B cell (primary cell): ENCODE measurements at regions not wholly inside any gene's neighbourhood (a gene's known extent, or its start where the extent isn't known, plus 50 kb on each side); places are given as distances from the start of the nearest gene placed in this dataset.

Experiments
- ATAC-seq: fragments of 200-7000 bp; cut with Tn5 transposase; one replicate; pipeline ENCODE4 v1.10.0; 2021; ENCODE audit warnings: low read depth, mild to moderate bottlenecking, moderate number of reproducible peaks, moderate library complexity
- CTCF ChIA-PET: fragments of 350-600 bp; sonication (Branson Sonifier 250); formaldehyde crosslinking; loops from one replicate; lab custom pipeline; 2021; ENCODE audit warnings: antibody characterized with exemption, inconsistent platforms; lab: Charles Lee
- POLR2A ChIA-PET: fragments of 350-600 bp; sonication (Branson Sonifier 250); formaldehyde crosslinking; loops from one replicate; lab custom pipeline; 2021; ENCODE audit warnings: antibody characterized with exemption; lab: Charles Lee
- DNase-seq: peaks from one replicate; pipeline ENCODE4 v3.0.0; 2013
- H2AFZ ChIP-seq: 2 replicates; pipeline ENCODE4 v1.6.1; 2012; ENCODE audit warnings: mild to moderate bottlenecking, low read depth, low read length; ENCODE audit not compliant: insufficient read depth, poor library complexity, severe bottlenecking
- H3K27ac ChIP-seq, 2 donors: 1 replicate in 1 of 2; 2 replicates in 1 of 2; pipeline ENCODE4 v1.5.1; 2012 to 2013; ENCODE audit warnings: low read length in 2 of 2, mild to moderate bottlenecking in 2 of 2, moderate library complexity in 1 of 2
- H3K27me3 ChIP-seq, 4 experiments: fragments of 200-600 bp in 1 of 4; sonication (generic) in 1 of 4; replicated peaks in 1 of 4; 1 replicate in 2 of 4; 2 replicates in 2 of 4; pipeline versions ENCODE4 v1.6.1 to v1.7.0; 2013 to 2016; ENCODE audit warnings: low read length in 3 of 4, mild to moderate bottlenecking in 2 of 4, mixed read lengths in 1 of 4, moderate library complexity in 1 of 4; ENCODE audit not compliant: insufficient read depth in 4 of 4, control insufficient read depth in 3 of 4; ENCODE audit errors: control extremely low read depth in 1 of 4
- H3K36me3 ChIP-seq, 2 experiments: replicated peaks in 1 of 2; 1 replicate in 1 of 2; 2 replicates in 1 of 2; pipeline versions ENCODE4 v1.6.1 to v1.7.1; 2013; ENCODE audit warnings: low read length in 1 of 2; ENCODE audit not compliant: insufficient read depth in 2 of 2, control insufficient read depth in 1 of 2; ENCODE audit errors: control extremely low read depth in 1 of 2, extremely low read depth in 1 of 2
- H3K4me1 ChIP-seq, 2 donors: fragments of 200-600 bp in 1 of 2; sonication (generic) in 1 of 2; 1 replicate in 1 of 2; 2 replicates in 1 of 2; pipeline versions ENCODE4 v1.5.1 to v1.6.1; 2013 to 2017; ENCODE audit warnings: low read length in 2 of 2; ENCODE audit not compliant: control insufficient read depth in 2 of 2, insufficient read depth in 2 of 2
- H3K4me2 ChIP-seq: replicated peaks from 2 replicates; pipeline ENCODE3; 2012; ENCODE audit warnings: mild to moderate bottlenecking, low read depth, low read length; ENCODE audit not compliant: poor library complexity, severe bottlenecking
- H3K4me3 ChIP-seq, 5 experiments: fragments of 200-600 bp in 1 of 5; sonication (generic) in 1 of 5; 1 replicate in 3 of 5; 2 replicates in 2 of 5; pipeline versions ENCODE4 v1.5.1 to v1.7.0; 2011 to 2016; ENCODE audit warnings: low read length in 4 of 5, mild to moderate bottlenecking in 4 of 5, low read depth in 2 of 5, control low read depth in 1 of 5, moderate library complexity in 1 of 5; ENCODE audit not compliant: insufficient read depth in 1 of 5; ENCODE audit errors: control extremely low read depth in 1 of 5, extremely low read depth in 1 of 5
- H3K79me2 ChIP-seq: fragments of 200-600 bp; sonication (generic); one replicate; pipeline ENCODE4 v1.6.0; 2016; ENCODE audit warnings: low read length; ENCODE audit not compliant: control insufficient read depth, insufficient read depth
- H3K9ac ChIP-seq: fragments of 200-600 bp; sonication (generic); 2 replicates; pipeline ENCODE4 v1.6.1; 2017; ENCODE audit warnings: mild to moderate bottlenecking, low read length, moderate library complexity
- H3K9me3 ChIP-seq, 3 donors: one replicate each; pipeline versions ENCODE4 v1.6.1 to v1.7.1; 2013; ENCODE audit warnings: low read length in 2 of 3; ENCODE audit not compliant: control insufficient read depth in 2 of 3, insufficient read depth in 1 of 3; ENCODE audit errors: control extremely low read depth in 1 of 3
- H4K20me1 ChIP-seq: 2 replicates; pipeline ENCODE4 v1.6.0; 2012; ENCODE audit warnings: mild to moderate bottlenecking, low read length; ENCODE audit not compliant: insufficient read depth, control insufficient read depth, poor library complexity, severe bottlenecking
- H3K27ac Mint-ChIP-seq: one replicate; pipeline ENCODE4 v1.8.0; 2021; ENCODE audit warnings: mixed read lengths
- H3K27me3 Mint-ChIP-seq: one replicate; pipeline ENCODE4 v1.8.0; 2021; ENCODE audit warnings: mixed read lengths
- H3K4me1 Mint-ChIP-seq: one replicate; pipeline ENCODE4 v1.8.0; 2021; ENCODE audit warnings: mixed read lengths
- H3K4me3 Mint-ChIP-seq: one replicate; pipeline ENCODE4 v1.8.0; 2021; ENCODE audit warnings: mixed read lengths
- H3K9me3 Mint-ChIP-seq: one replicate; pipeline ENCODE4 v1.8.0; 2022; ENCODE audit warnings: mixed read lengths; ENCODE audit not compliant: insufficient read depth
- CTCF ChIP-seq: fragments of 200-600 bp; IDR thresholded peaks from one replicate; pipeline ENCODE4 v1.8.0; 2022; ENCODE audit warnings: antibody characterized with exemption, mild to moderate bottlenecking
- EZH2 ChIP-seq: IDR thresholded peaks from 2 replicates; pipeline ENCODE4 v1.6.1; 2012; ENCODE audit warnings: borderline replicate concordance, low read depth, mild to moderate bottlenecking, moderate library complexity, low read length; ENCODE audit not compliant: insufficient read depth, poor library complexity, severe bottlenecking
- WGBS: methylation state at CpG from one replicate; pipeline ENCODE4 v1.1.5; 2013; ENCODE audit warnings: missing lambda C conversion rate; ENCODE audit not compliant: insufficient coverage; 5-methylcytosine and 5-hydroxymethylcytosine counted together
- intact Hi-C: fragments of 100-400 bp; cut with micrococcal nuclease; formaldehyde crosslinking; loops from one replicate; pipeline ENCODE4 v1.10.0; 2022

DNA sequence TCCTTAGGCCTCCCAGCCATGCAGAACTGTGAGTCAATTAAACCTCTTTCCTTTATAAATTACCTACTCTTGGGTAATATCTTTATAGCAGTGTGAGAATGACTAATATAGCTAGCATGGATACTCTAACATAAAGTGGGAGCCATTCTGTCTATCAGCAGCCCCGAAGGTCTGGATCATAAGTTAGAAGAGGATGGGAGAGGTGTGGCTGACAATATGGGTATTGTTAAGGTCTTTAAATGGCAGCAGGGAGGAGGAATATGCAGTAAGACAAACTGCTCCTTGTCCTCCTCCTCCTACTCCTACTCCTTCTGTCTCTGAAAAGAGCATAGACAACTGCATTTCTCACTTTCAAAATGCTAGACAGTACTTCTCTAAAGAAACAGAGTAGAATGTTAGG is 214.0 kb upstream of the C1orf87 start:
- intact Hi-C loops, result no loop called here
- no peaks in the 10 kb centered on the region for H3K27me3 Mint-ChIP-seq
- H4K20me1 ChIP-seq, result no peaks in the 10 kb centered on the region
- DNase-seq, result no peak
- no peaks in the 10 kb centered on the region for H3K9me3 ChIP-seq
- H3K4me1 Mint-ChIP-seq, result no peaks in the 10 kb centered on the region
- no peaks in the 10 kb centered on the region for H3K36me3 ChIP-seq
- H3K4me3 ChIP-seq, result no peak overlapping the region
- H3K9ac ChIP-seq, result no peak overlapping the region
- H3K4me3 Mint-ChIP-seq, result no peak overlapping the region
- no peak overlapping the region for H3K27ac Mint-ChIP-seq
- H3K79me2 ChIP-seq, result no peaks in the 10 kb centered on the region
- CTCF ChIA-PET, result no interaction called here
- TF ChIP-seq EZH2, result no peak
- no peak for TF ChIP-seq CTCF
- ATAC-seq, result no peak
- H3K4me2 ChIP-seq, result no peak overlapping the region
- POLR2A ChIA-PET, result no interaction called here
- no peaks in the 10 kb centered on the region for H3K4me1 ChIP-seq
- WGBS, result no CpG with 5 or more reads among the region's 1 CpG
- no peaks in the 10 kb centered on the region for H3K27me3 ChIP-seq
- H3K9me3 Mint-ChIP-seq, result no peaks in the 10 kb centered on the region
- H2AFZ ChIP-seq, result no peak overlapping the region
- H3K27ac ChIP-seq, result no peak overlapping the region

GRCh38 chr1:60283690-60284089 is 210.1 kb upstream of the C1orf87 start:
- H3K9ac ChIP-seq, result no peak overlapping the region
- CTCF ChIA-PET, result no interaction called here
- no peaks in the 10 kb centered on the region for H3K4me1 Mint-ChIP-seq

More at GRCh38 chr1:60283690-60284089, 210.1 kb upstream of the C1orf87 start:
- intact Hi-C loops, result no loop called here
- Histone ChIP-seq H2AFZ (no peak overlapping the region), H3K4me1 (no peaks in the 10 kb centered on the region), H3K36me3 (no peaks in the 10 kb centered on the region), H3K4me2 (no peak overlapping the region), H3K4me3 (no peak overlapping the region), H3K9me3 (no peaks in the 10 kb centered on the region), H4K20me1 (no peaks in the 10 kb centered on the region), H3K27ac (no peak overlapping the region), H3K79me2 (no peaks in the 10 kb centered on the region), H3K27me3 (no peaks in the 10 kb centered on the region)
- POLR2A ChIA-PET, result no interaction called here
- Mint-ChIP-seq H3K9me3 (no peaks in the 10 kb centered on the region), H3K27ac (no peak overlapping the region), H3K27me3 (no peaks in the 10 kb centered on the region), H3K4me3 (no peak overlapping the region)
- 100% methylated on average over 2 of the region's 2 CpGs for WGBS
- TF ChIP-seq EZH2 (no peak), CTCF (no peak)
- DNase-seq (no peak), ATAC-seq (no peak)
